CD14-positive monocyte (primary cell): ENCODE measurements at regions not wholly inside any gene's neighbourhood (a gene's known extent, or its start where the extent isn't known, plus 50 kb on each side); places are given as distances from the start of the nearest gene placed in this dataset.

ENCODE experiments used
- DNase-seq, 3 donors: peaks; one replicate each; pipeline ENCODE4 v3.0.0-alpha.2; 2011 to 2022
- H2AFZ ChIP-seq: 2 replicates; pipeline ENCODE4 v1.6.0; 2012; ENCODE audit warnings: mild to moderate bottlenecking, low read depth, low read length, inconsistent platforms; ENCODE audit not compliant: insufficient read depth, poor library complexity, severe bottlenecking
- H3K27ac ChIP-seq, 2 donors: 1 replicate in 1 of 2; 2 replicates in 1 of 2; pipeline ENCODE4 v1.5.1; 2012 to 2013; ENCODE audit warnings: low read length in 2 of 2, control low read depth in 1 of 2, inconsistent platforms in 1 of 2, low read depth in 1 of 2, mild to moderate bottlenecking in 1 of 2
- H3K27me3 ChIP-seq, 2 donors: one replicate each; pipeline versions ENCODE4 v1.6.0 to v1.6.1; 2011 to 2013; ENCODE audit warnings: low read length in 2 of 2; ENCODE audit not compliant: control insufficient read depth in 2 of 2, insufficient read depth in 2 of 2
- H3K36me3 ChIP-seq, 2 donors: replicated peaks in 1 of 2; 1 replicate in 1 of 2; 2 replicates in 1 of 2; pipeline versions ENCODE4 v1.5.1 to v1.6.1; 2012 to 2013; ENCODE audit warnings: low read length in 2 of 2, control low read depth in 1 of 2, inconsistent platforms in 1 of 2, mild to moderate bottlenecking in 1 of 2; ENCODE audit not compliant: insufficient read depth in 2 of 2, control insufficient read depth in 1 of 2
- H3K4me1 ChIP-seq, 2 donors: 1 replicate in 1 of 2; 2 replicates in 1 of 2; pipeline versions ENCODE4 v1.5.1 to v1.6.1; 2012 to 2013; ENCODE audit warnings: low read length in 2 of 2, control low read depth in 1 of 2, inconsistent platforms in 1 of 2, mild to moderate bottlenecking in 1 of 2, moderate library complexity in 1 of 2; ENCODE audit not compliant: insufficient read depth in 2 of 2, control insufficient read depth in 1 of 2
- H3K4me2 ChIP-seq: replicated peaks from 2 replicates; pipeline ENCODE3; 2012; ENCODE audit warnings: low read length, moderate library complexity, mild to moderate bottlenecking; ENCODE audit not compliant: poor library complexity, severe bottlenecking; ENCODE audit errors: extremely low read depth
- H3K4me3 ChIP-seq, 3 experiments: fragments of 200-600 bp in 1 of 3; sonication (generic) in 1 of 3; replicated peaks in 1 of 3; 1 replicate in 2 of 3; 2 replicates in 1 of 3; pipeline ENCODE4 v1.5.1; 2011 to 2013; ENCODE audit warnings: low read length in 3 of 3, mild to moderate bottlenecking in 3 of 3, control low read depth in 2 of 3, low read depth in 2 of 3, inconsistent platforms in 1 of 3, moderate library complexity in 1 of 3
- H3K79me2 ChIP-seq: 2 replicates; pipeline ENCODE4 v1.6.0; 2012; ENCODE audit warnings: mild to moderate bottlenecking, control low read depth, inconsistent platforms, low read length, moderate library complexity; ENCODE audit not compliant: insufficient read depth
- H3K9ac ChIP-seq: 2 replicates; pipeline ENCODE4 v1.6.0; 2017; ENCODE audit warnings: low read length, mild to moderate bottlenecking; ENCODE audit not compliant: insufficient read depth, poor library complexity, severe bottlenecking
- H3K9me3 ChIP-seq, 2 donors: replicated peaks in 1 of 2; 1 replicate in 1 of 2; 2 replicates in 1 of 2; pipeline versions ENCODE4 v1.5.1 to v1.6.1; 2012 to 2013; ENCODE audit warnings: low read length in 2 of 2, control low read depth in 1 of 2; ENCODE audit not compliant: control insufficient read depth in 1 of 2, insufficient read depth in 1 of 2
- H4K20me1 ChIP-seq: 2 replicates; pipeline ENCODE4 v1.6.0; 2012; ENCODE audit warnings: mild to moderate bottlenecking, low read length, control low read depth, moderate library complexity; ENCODE audit not compliant: insufficient read depth
- H3K27ac Mint-ChIP-seq, 7 donors: one replicate each; pipeline ENCODE4 v1.8.0; 2020; ENCODE audit warnings: mild to moderate bottlenecking in 7 of 7, mixed read lengths in 7 of 7, moderate library complexity in 6 of 7, inconsistent platforms in 2 of 7
- H3K27me3 Mint-ChIP-seq, 3 donors: one replicate each; pipeline ENCODE4 v1.8.0; 2021 to 2022; ENCODE audit warnings: low read depth in 3 of 3, mild to moderate bottlenecking in 3 of 3, mixed read lengths in 3 of 3, moderate library complexity in 3 of 3, inconsistent platforms in 1 of 3
- H3K36me3 Mint-ChIP-seq, 2 donors: one replicate each; pipeline ENCODE4 v1.8.0; 2020; ENCODE audit warnings: mixed read lengths in 2 of 2, inconsistent platforms in 1 of 2, mild to moderate bottlenecking in 1 of 2
- H3K4me1 Mint-ChIP-seq: one replicate; pipeline ENCODE4 v1.8.0; 2020; ENCODE audit warnings: mild to moderate bottlenecking, mixed read lengths
- H3K4me3 Mint-ChIP-seq, 2 donors: one replicate each; pipeline ENCODE4 v1.8.0; 2020; ENCODE audit warnings: mild to moderate bottlenecking in 2 of 2, mixed read lengths in 2 of 2, moderate library complexity in 1 of 2
- H3K9me3 Mint-ChIP-seq, 7 donors: one replicate each; pipeline ENCODE4 v1.8.0; 2020 to 2022; ENCODE audit warnings: mixed read lengths in 7 of 7, mild to moderate bottlenecking in 6 of 7, moderate library complexity in 6 of 7, inconsistent platforms in 2 of 7
- CTCF ChIP-seq: fragments of 200-600 bp; IDR thresholded peaks from one replicate; pipeline ENCODE4 v1.8.0; 2022; ENCODE audit warnings: antibody characterized with exemption, mild to moderate bottlenecking
- WGBS: methylation state at CpG from one replicate; pipeline ENCODE4 v1.1.5; 2013; ENCODE audit warnings: missing lambda C conversion rate; ENCODE audit not compliant: insufficient coverage; 5-methylcytosine and 5-hydroxymethylcytosine counted together
- intact Hi-C, 2 donors: fragments of 100-400 bp; cut with micrococcal nuclease; formaldehyde crosslinking; loops; one replicate each; pipeline versions ENCODE4 v1.15.0 to v1.15.1; 2023

- Histone ChIP-seq H3K27ac (peak overlapping the region; percentile 92), H3K9ac (peak overlapping the region; percentile 48), H4K20me1 (no peaks in the 10 kb centered on the region), H3K4me3 (peak overlapping the region in 1 of 3 experiments; percentile 29), H3K27me3 (no peaks in the 10 kb centered on the region), H3K9me3 (no peaks in the 10 kb centered on the region), H3K4me1 (peaks cover 71 to 85% of the 10 kb centered on the region in 2 donors), H2AFZ (no peak overlapping the region), H3K36me3 (no peaks in the 10 kb centered on the region), H3K79me2 (no peaks in the 10 kb centered on the region), H3K4me2 (peak overlapping the region; percentile 10)
- TF ChIP-seq CTCF: no peak
- H3K4me1 Mint-ChIP-seq: peaks cover 53% of the 10 kb centered on the region
- 42% methylated on average over 2 of the region's 3 CpGs for WGBS
- H3K36me3 Mint-ChIP-seq: peaks cover 10 to 26% of the 10 kb centered on the region in 2 donors
- peaks cover 0 to 5% (median 0%) of the 10 kb centered on the region in 7 donors for H3K9me3 Mint-ChIP-seq
- no peaks in the 10 kb centered on the region for H3K27me3 Mint-ChIP-seq
- H3K4me3 Mint-ChIP-seq: no peak overlapping the region
- H3K27ac Mint-ChIP-seq: peak overlapping the region in 6 of 7 donors; percentile 92 to 99 (median 98)
- peak; percentile 75 to 94 (median 83) for DNase-seq
- intact Hi-C loops: loop anchor here in 1 of 2 donors (2.0 to 5.0 kb wide), 2 partner anchors 18 to 35 kb away; no protein-coding TSS in a partner anchor
Observed at GRCh38 chr2:38146907-38147307, 71.0 kb upstream of the CYP1B1 start.

- Histone ChIP-seq H3K9me3 (no peaks in the 10 kb centered on the region), H3K4me3 (peak overlapping the region in 1 of 3 experiments; percentile 29), H2AFZ (peak overlapping the region; percentile 49), H3K27me3 (no peaks in the 10 kb centered on the region), H4K20me1 (no peaks in the 10 kb centered on the region), H3K9ac (peak overlapping the region; percentile 48), H3K4me1 (peaks cover 73 to 85% of the 10 kb centered on the region in 2 donors), H3K27ac (peak overlapping the region; percentile 92), H3K4me2 (peak overlapping the region; percentile 10), H3K36me3 (no peaks in the 10 kb centered on the region), H3K79me2 (no peaks in the 10 kb centered on the region)
- DNase-seq: peak; percentile 49 to 82 (median 61)
- intact Hi-C loops: loop anchor here in 1 of 2 donors (2.0 to 5.0 kb wide), 2 partner anchors 18 to 36 kb away; no protein-coding TSS in a partner anchor
- no peak for TF ChIP-seq CTCF
- peaks cover 0 to 5% (median 0%) of the 10 kb centered on the region in 7 donors for H3K9me3 Mint-ChIP-seq
- peaks cover 55% of the 10 kb centered on the region for H3K4me1 Mint-ChIP-seq
- no CpG with 5 or more reads among the region's 7 CpGs for WGBS
- peaks cover 10 to 28% of the 10 kb centered on the region in 2 donors for H3K36me3 Mint-ChIP-seq
- peak overlapping the region in 1 of 2 donors; percentile 9 for H3K4me3 Mint-ChIP-seq
- H3K27me3 Mint-ChIP-seq: no peaks in the 10 kb centered on the region
- peak overlapping the region in 6 of 7 donors; percentile 92 to 99 (median 98) for H3K27ac Mint-ChIP-seq
Observed at GRCh38 chr2:38146275-38146906, 70.4 kb upstream of the CYP1B1 start.
